Smooth muscle cell (in vitro differentiated cells): ENCODE measurements at regions not wholly inside any gene's neighbourhood (a gene's known extent, or its start where the extent isn't known, plus 50 kb on each side); places are given as distances from the start of the nearest gene placed in this dataset.

Source experiments
- DNase-seq: peaks from one replicate; lab custom pipeline; 2025; ENCODE audit not compliant: unreplicated experiment; lab: John Stamatoyannopoulos, UW
- H2AFZ ChIP-seq: fragments of 200-600 bp; sonication (generic); 2 replicates; pipeline ENCODE4 v1.6.0; 2016; ENCODE audit warnings: antibody characterized with exemption, low read depth, mild to moderate bottlenecking
- H3F3A ChIP-seq: fragments of 200-600 bp; sonication (generic); 2 replicates; pipeline ENCODE4 v1.6.0; 2017; ENCODE audit warnings: antibody characterized with exemption, low read depth
- H3K27ac ChIP-seq: fragments of 200-600 bp; sonication (generic); 2 replicates; pipeline ENCODE4 v1.5.1; 2016; ENCODE audit warnings: low read depth, mild to moderate bottlenecking
- H3K27me3 ChIP-seq: fragments of 200-600 bp; sonication (generic); 2 replicates; pipeline ENCODE4 v1.6.1; 2016; ENCODE audit warnings: low read depth, mild to moderate bottlenecking
- H3K36me3 ChIP-seq: fragments of 200-600 bp; sonication (generic); 2 replicates; pipeline ENCODE4 v1.5.1; 2016; ENCODE audit warnings: low read depth
- H3K4me1 ChIP-seq: fragments of 200-600 bp; sonication (generic); 2 replicates; pipeline ENCODE4 v1.5.1; 2016; ENCODE audit warnings: low read depth
- H3K4me2 ChIP-seq: fragments of 200-600 bp; sonication (generic); 2 replicates; pipeline ENCODE4 v1.6.0; 2016; ENCODE audit warnings: mild to moderate bottlenecking
- H3K4me3 ChIP-seq: fragments of 200-600 bp; sonication (generic); 2 replicates; pipeline ENCODE4 v1.5.1; 2016; ENCODE audit warnings: mild to moderate bottlenecking
- H3K79me2 ChIP-seq: fragments of 200-600 bp; sonication (generic); 2 replicates; pipeline ENCODE4 v1.6.0; 2016; ENCODE audit warnings: low read depth, mild to moderate bottlenecking
- H3K9ac ChIP-seq: fragments of 200-600 bp; sonication (generic); 2 replicates; pipeline ENCODE4 v1.6.0; 2016; ENCODE audit warnings: low read depth
- H3K9me3 ChIP-seq: fragments of 200-600 bp; sonication (generic); replicated peaks from 2 replicates; pipeline ENCODE4 v1.5.1; 2016; ENCODE audit warnings: low read depth
- H4K20me1 ChIP-seq: fragments of 200-600 bp; sonication (generic); 2 replicates; pipeline ENCODE4 v1.6.0; 2016; ENCODE audit warnings: low read depth
- CTCF ChIP-seq: fragments of 200-600 bp; sonication (generic); IDR thresholded peaks from 2 replicates; pipeline ENCODE4 v1.5.1; 2017; ENCODE audit warnings: borderline replicate concordance, mild to moderate bottlenecking, antibody characterized with exemption; ENCODE audit not compliant: insufficient read depth, poor library complexity, severe bottlenecking
- WGBS: methylation state at CpG from one replicate; pipeline ENCODE4 v1.1.7; 2016; ENCODE audit warnings: low lambda C conversion rate; 5-methylcytosine and 5-hydroxymethylcytosine counted together

DNA sequence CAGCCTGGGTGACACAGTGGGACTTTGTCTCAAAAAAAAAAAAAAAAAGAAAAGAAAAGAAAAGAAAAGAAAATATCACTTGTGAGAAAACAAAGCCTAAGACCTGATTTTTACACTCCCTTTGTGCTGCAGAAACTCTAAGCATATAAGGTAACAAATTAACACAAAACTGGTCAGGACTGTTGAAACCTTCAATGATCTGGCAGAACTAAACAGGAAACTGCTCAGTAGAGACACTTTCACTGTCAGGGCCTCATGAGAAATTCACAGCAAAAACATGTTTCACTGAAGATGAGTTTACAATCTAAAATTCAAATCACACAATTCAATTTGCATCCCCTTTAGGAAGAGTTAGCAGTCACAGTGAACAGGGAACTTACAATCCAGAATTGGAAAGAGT is 69.1 kb upstream of the HOPX start:
- Histone ChIP-seq H3F3A (no peaks in the 10 kb centered on the region), H3K27ac (no peak overlapping the region), H3K27me3 (no peaks in the 10 kb centered on the region), H3K79me2 (no peaks in the 10 kb centered on the region), H3K9ac (no peak overlapping the region), H3K4me2 (no peak overlapping the region), H2AFZ (no peak overlapping the region), H3K4me1 (no peaks in the 10 kb centered on the region), H3K4me3 (no peak overlapping the region), H4K20me1 (no peaks in the 10 kb centered on the region), H3K9me3 (no peaks in the 10 kb centered on the region), H3K36me3 (no peaks in the 10 kb centered on the region)
- DNase-seq: no peak
- TF ChIP-seq CTCF: no peak

DNA sequence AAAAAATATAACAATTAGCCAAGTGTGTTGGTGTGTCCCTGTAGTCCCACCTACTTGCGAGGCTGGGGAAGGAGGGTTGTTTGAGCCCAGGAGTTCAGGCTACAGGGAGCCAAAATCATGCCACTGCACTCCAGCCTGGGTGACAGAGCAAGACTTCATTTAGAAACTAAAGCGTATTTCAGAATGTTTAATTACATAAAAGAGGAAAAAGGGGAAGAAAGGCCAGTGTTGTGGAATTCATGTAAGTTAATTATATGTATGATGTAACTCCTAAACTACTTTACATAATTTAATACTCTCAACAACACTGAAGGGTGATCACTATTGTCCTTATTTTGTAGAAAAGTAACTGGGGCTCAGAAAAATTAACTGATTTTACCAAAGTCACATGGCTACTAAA is 67.2 kb upstream of the HOPX start:
- Histone ChIP-seq H4K20me1 (no peaks in the 10 kb centered on the region), H3K79me2 (no peaks in the 10 kb centered on the region), H3K4me3 (no peak overlapping the region), H3K36me3 (no peaks in the 10 kb centered on the region), H3K4me2 (no peak overlapping the region), H3K9ac (no peak overlapping the region), H2AFZ (no peak overlapping the region), H3K4me1 (no peaks in the 10 kb centered on the region), H3K27me3 (no peaks in the 10 kb centered on the region), H3K9me3 (no peaks in the 10 kb centered on the region), H3K27ac (no peak overlapping the region), H3F3A (peaks cover 11% of the 10 kb centered on the region)
- WGBS: 95% methylated on average over 2 of the region's 2 CpGs
- no peak for TF ChIP-seq CTCF
- DNase-seq: no peak

DNA sequence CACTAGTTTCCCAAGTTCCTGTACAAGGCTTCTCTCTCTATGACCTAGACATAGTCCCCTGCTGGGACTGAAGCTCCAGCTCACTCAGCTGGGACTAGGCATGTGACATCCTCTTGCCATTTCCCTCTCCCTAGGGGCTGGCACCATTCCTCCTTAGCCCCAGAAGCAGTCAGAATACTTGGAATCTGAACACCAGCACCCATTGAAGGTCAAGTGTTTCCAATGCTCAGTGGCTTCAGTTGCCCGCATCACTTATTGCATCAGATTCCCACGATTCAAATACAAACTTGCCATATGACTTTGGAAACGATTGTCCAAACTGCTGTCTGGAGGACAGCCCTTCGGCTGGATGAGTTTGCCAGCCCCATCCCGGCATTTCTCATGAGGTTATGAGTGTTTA is 65.5 kb upstream of the HOPX start:
- DNase-seq: no peak
- Histone ChIP-seq H3K27me3 (no peaks in the 10 kb centered on the region), H3K4me3 (no peak overlapping the region), H3F3A (peaks cover 11% of the 10 kb centered on the region), H3K9me3 (no peaks in the 10 kb centered on the region), H3K79me2 (no peaks in the 10 kb centered on the region), H4K20me1 (no peaks in the 10 kb centered on the region), H3K4me2 (no peak overlapping the region), H3K36me3 (no peaks in the 10 kb centered on the region), H3K9ac (no peak overlapping the region), H3K27ac (no peak overlapping the region), H3K4me1 (no peaks in the 10 kb centered on the region), H2AFZ (no peak overlapping the region)
- 92% methylated on average over 5 of the region's 5 CpGs for WGBS
- no peak for TF ChIP-seq CTCF

DNA sequence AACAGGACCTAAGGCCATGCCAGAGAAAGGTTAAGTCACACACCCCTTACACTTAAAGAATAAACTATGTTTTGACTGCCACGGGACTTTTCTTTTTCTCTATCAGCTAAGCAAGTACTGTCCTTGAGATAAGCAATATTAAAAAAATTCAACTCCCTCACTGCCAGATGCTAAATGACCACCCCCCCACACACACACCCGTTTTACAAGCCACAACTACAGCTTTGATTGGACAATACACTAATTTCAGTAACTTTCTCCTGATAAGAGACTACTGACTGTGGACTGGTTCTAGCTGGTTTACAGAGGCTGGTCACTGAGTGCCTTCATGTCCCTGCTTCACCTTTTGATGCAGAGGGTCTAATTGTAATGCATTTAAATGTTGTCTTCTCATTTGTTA is 63.9 kb upstream of the HOPX start:
- 39% methylated on average over 2 of the region's 2 CpGs for WGBS
- H3K27ac ChIP-seq: no peak overlapping the region

More for the DNA sequence above, 63.9 kb upstream of the HOPX start:
- Histone ChIP-seq H3K4me3 (no peak overlapping the region), H3K9me3 (no peaks in the 10 kb centered on the region), H3K4me2 (no peak overlapping the region), H2AFZ (no peak overlapping the region), H3K4me1 (no peaks in the 10 kb centered on the region), H3K36me3 (no peaks in the 10 kb centered on the region), H3K9ac (no peak overlapping the region), H3K79me2 (no peaks in the 10 kb centered on the region), H3F3A (peaks cover 11% of the 10 kb centered on the region), H4K20me1 (no peaks in the 10 kb centered on the region), H3K27me3 (no peaks in the 10 kb centered on the region)
- DNase-seq: no peak
- no peak for TF ChIP-seq CTCF
